Fibroblast of skin of abdomen (primary cell): ENCODE measurements at regions not wholly inside any gene's neighbourhood (a gene's known extent, or its start where the extent isn't known, plus 50 kb on each side); places are given as distances from the start of the nearest gene placed in this dataset.

Experiments used
- DNase-seq: peaks from one replicate; pipeline ENCODE4 v3.0.0-alpha.2; 2013

GRCh38 chr6:167643223-167643622 lies 183.5 kb upstream of the AFDN start:
- DNase-seq, result no peak

GRCh38 chr6:167643716-167644115 lies 183.0 kb upstream of the AFDN start:
- DNase-seq, result no peak

DNA sequence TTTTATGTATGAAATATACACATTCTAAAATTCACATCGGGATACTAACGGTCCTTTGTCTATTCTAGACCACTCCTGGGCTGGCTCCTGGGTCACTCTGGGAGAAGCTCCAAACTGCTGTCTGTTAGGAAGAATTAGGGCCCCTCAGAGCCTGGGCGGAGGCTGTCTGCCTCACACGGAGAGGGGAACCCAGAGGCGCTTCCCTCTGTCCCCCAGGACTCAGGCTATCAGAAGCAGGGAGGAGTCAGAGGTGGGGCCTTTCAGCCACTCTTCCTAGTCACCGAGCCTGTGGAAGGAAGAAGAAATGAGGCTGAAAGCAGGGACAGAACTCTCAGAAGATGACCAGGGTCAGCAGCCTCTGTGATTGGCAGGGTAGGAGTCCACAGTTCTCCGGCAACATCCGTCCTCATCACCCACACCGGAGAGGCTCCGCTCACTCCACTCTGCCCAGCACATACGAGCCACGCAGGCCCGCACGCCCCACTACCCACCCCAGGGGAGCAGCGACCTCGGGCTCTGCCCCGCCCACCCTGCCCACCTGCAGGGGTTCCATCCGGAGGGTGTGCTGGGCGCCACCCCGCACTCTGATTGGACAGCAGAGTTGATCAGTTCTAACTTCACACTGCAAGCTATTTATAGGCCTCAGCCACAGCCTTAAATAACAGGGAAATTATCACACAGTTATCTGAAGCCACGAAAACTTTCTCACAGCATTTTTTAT lies 182.1 kb upstream of the AFDN start:
- no peak for DNase-seq

DNA sequence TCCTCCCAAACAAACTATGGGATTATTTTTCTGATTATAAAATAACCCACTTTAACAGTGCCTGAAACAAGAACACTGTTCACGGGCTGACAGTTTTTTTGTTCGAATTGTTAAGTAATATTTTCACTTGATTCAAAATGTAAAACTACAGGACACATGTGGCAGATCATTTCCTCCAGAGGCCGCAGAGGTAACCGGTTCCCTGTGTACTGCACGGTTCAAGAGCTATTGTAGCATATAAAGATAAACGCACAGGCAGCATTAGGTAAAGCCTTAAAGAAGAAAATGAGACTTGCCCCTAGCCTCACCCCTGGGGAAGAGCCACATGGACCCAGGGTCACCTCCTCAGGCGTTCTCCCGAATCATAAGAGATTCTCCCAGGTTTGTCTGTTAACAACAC lies 181.3 kb upstream of the AFDN start:
- DNase-seq, result no peak

DNA sequence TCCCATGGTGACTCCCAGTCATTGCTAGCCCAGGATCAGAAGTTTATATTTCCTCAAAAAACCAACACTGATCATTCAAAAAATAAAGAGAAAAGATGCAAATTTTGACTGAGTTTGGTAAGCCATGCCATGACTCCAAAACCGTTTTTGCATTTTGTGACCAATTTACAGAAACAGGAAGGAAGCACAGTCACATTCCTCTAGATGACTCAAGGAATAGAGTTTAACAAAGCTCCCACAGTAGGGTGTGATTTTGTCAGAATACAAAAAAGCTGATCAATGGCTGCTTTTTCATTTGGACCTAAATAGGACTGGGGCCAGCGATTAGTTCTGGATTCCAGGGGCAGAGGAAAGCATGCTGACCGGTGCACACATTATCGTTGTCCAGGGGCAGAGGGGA lies 179.4 kb upstream of the AFDN start:
- DNase-seq, result no peak

GRCh38 chr6:167647737-167648470 lies 178.8 kb upstream of the AFDN start:
- DNase-seq, result no peak

DNA sequence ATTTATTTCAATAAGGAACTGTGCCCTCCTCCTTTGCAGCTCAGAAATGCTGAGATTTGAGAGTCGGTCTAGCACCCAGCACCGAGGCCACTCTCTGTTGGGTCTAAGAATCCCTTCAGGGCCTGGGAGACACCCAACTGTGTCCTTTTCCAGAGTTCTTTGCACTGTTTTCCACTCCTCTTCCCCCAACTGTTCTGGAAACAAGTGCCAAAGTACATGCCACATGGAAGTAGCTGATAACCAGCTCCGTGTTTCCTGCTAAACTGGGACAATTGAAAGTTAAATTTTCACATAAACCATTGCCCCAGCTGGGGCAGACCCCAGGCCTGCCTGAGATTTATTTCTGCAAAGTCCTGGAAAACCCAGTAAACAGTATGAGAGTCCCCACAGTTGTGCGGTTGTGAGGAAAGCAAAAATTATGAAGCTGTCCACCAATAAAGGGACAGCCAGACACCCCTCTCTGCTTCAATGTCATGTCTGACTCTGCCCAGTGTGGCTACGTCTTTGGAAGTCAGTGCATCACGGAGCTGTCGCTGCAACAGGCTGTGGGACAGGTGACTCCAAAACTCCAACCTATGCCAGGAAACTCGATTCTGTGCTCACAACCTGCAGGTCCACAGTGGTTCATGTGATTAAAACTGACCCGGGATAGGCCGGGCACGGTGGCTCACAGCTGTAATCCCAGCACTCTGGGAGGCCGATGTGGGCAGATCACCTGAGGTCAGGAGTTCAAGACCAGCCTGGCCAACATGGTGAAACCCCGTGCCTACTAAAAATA lies 178.0 kb upstream of the AFDN start:
- no peak for DNase-seq

DNA sequence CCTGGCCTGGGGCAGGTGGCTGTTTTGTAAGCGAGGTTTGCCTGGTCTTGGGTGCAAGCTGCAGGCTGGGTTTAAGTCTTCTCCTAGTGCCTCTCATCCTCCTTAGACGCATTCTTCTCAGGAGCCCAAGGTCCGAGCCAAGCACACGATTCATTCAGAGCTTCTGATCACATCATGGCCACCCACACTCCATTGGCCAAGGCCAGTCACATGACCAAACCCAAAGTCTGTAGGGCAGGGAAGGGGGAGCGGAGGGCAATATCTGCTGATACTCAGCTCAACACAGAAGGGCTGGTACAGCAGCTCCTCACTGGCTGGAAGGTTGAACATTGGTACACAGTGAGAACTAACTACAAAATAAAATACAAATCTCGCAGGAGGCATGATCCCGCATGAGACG lies 177.2 kb upstream of the AFDN start:
- DNase-seq, result no peak

DNA sequence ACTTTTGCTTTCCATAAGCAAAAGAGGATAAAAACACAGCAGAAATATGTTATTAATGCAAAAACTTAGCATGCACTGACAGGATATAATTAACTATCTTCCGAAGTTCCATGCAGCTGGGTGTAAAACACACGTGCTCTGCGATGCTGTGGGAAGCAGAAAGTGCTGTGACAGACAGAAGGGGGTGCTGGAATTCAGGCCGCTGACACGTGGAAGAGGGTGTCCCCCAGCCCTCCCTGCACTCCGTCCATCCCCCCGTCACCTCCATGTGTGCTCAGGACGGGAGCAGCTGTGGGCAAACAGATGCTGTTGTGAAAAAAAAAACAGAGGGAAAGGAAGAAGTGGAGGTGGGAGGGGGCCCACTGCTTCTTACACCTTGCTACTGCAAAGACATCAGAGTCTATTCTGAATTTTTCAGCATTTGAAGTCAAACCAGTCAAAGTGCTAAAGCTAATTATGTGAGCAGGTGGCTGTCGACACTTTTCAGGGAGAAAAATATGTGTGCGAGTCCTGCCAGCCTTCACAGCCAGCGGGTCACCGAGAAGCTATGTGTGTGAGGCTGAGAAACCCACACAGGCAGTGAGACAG lies 175.9 kb upstream of the AFDN start:
- no peak for DNase-seq

- no peak for DNase-seq
Measured at GRCh38 chr6:167651318-167652041, 175.2 kb upstream of the AFDN start.

GRCh38 chr6:167652042-167652700 lies 174.5 kb upstream of the AFDN start:
- DNase-seq, result no peak

DNA sequence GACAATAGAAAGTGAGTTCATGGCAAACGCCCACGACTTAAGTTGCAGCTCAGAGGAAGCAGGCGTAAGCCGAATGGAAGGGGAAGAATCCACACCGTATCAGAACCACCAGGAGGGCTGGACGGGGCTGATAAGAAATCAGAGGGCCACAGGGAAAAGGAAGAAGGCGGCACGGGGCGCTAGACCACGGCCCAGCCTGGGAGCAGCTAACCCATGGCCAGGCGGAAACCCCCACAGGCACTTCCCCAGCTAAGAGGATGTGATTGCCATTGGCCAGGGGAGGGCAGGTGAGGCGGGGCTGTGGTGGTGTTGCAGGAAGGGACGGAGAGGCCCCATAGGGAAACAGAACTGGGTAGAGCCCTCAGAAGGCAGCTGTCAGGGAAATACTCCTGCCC lies 174.0 kb upstream of the AFDN start:
- no peak for DNase-seq

DNA sequence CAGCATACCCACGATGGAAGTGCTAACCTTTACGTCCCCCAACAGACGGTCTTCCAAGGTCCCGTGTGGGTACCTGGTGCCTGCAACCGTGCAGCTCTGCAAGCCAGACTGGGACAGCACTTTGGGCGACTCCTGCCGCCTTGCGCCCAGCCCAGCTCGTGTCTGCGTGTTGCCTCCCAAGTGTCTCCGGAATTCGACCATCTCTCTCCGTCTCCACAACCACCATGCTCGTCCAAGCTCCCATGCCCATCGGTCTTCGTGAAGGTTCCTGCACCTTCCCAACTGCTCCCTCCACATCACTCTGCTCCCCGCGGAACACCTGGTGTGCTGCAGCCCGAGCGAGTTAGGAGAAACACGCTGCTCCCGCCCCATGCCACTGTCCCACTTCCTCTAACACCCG lies 173.2 kb upstream of the AFDN start:
- no peak for DNase-seq

DNA sequence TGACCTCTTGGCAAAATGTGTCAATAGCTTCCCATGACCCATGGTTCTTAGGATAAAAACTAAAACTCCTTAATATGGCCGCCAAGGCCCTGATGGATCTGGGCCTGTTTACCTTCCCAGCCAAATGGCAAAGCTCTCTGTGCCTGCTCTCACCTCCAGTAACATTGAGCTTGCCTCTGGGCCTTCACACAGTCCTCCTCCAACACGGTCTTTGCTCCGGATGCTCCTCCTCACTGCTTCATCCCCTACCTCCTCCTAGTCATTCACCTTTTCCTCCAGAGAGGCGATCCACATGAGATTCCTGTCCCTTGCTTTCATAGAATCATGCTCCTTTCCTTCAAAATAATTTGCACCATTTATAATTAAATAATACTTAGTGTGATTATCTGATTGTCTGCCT lies 172.3 kb upstream of the AFDN start:
- no peak for DNase-seq

GRCh38 chr6:167655174-167655821 lies 171.4 kb upstream of the AFDN start:
- no peak for DNase-seq

- no peak for DNase-seq
Measured at GRCh38 chr6:167658106-167658505, 168.6 kb upstream of the AFDN start.

- DNase-seq, result no peak
Measured at GRCh38 chr6:167659046-167659445, 167.7 kb upstream of the AFDN start.

- no peak for DNase-seq
Measured at GRCh38 chr6:167660424-167660823, 166.3 kb upstream of the AFDN start.

DNA sequence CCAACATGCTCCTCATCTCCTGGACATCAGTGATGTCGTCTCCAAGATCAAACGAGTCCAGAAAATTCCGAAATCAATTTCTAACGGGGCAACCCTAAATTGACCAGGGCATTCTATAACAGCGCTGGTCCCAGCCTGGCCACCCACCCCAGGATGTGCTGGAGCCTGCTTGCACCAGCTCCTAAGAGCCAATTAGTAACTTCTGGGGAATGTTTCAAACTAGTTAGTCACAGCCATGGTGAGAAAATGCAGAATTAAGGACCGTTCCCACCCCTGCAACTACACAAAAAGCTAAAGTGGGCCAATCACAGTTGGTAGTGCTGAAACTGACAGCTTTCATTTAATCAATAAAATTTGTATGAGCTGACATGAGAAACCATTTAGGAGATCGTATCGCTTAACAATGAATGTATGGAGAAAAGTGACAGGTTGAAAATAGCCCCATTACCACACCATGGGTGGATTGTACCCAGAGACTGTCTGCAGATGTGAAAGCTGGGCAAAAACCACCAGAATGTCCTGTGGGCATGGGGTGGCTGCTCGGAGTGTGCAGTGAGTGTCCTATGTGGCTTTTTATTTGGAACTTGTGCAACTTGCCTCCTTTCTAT lies 165.7 kb upstream of the AFDN start:
- DNase-seq, result no peak

DNA sequence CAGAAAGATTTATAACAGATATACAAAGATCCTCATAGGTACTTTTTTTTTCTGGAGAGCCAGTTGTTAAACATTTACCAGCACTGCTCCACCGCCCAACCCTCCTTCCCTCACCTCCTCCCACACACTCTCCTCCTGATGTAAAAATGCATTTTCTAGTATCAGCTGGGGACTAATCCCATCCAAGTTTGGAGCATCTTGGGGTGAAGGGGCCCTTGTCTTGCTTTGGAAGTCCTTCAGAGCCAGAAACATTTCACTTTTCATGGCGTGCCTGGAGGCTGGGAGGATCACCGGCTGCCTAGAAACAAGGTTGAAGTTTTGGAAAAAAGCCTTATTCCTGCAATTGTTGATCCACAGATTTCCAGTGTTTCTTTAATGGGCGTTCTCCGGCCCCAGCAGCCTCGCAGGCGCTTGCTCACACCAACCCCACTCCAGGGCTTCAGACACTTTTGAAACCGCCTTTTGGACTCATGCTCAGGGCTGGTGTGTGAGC lies 165.1 kb upstream of the AFDN start:
- DNase-seq, result no peak
